ENCODE measurements at regions not wholly inside any gene's neighbourhood (a gene's known extent, or its start where the extent isn't known, plus 50 kb on each side); places are given as distances from the start of the nearest gene placed in this dataset.

DNA sequence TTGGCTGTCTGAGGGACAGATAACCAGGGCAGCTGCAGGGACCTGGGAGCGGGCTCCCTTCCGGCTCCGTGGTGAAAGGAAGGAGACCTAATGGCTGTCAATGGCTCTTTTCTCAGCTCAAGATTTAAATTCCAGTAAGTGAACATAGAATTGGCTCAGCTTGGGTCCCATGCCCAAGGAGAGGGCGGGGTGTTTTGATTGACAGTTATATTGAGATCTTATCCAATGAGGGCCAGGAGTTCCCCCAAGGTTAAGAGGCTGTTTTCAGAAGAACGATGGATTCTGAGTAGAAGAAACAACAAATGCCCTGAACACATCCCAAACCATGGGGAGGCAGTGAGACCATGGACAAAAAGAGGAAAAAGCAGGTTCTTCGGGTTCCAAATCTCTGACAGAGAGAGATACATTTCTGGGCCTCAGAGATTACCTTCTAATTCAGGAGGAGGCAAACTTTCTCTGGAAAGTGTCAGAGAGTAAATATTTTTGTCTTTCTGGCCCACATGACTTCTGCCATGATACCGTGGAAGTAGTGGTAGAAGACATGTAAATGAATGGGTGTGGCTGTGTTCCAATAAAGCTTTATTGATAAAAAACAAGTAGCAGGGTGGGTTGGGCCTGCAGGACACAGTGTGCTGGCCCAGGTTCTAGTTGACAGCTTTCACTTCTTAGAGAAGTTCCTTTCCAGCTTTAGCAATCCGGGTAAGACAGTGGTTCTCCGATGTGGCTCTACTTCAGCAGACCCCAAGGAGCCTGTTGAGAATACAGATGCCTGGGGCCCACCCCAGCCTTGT, 219.6 kb downstream of the RPS24 start:
- FAIRE-seq, result no peak
- DNase-seq (ENCODE audit: insufficient read length, low spot score), result no peak
- TF ChIP-seq, protein P1, sequence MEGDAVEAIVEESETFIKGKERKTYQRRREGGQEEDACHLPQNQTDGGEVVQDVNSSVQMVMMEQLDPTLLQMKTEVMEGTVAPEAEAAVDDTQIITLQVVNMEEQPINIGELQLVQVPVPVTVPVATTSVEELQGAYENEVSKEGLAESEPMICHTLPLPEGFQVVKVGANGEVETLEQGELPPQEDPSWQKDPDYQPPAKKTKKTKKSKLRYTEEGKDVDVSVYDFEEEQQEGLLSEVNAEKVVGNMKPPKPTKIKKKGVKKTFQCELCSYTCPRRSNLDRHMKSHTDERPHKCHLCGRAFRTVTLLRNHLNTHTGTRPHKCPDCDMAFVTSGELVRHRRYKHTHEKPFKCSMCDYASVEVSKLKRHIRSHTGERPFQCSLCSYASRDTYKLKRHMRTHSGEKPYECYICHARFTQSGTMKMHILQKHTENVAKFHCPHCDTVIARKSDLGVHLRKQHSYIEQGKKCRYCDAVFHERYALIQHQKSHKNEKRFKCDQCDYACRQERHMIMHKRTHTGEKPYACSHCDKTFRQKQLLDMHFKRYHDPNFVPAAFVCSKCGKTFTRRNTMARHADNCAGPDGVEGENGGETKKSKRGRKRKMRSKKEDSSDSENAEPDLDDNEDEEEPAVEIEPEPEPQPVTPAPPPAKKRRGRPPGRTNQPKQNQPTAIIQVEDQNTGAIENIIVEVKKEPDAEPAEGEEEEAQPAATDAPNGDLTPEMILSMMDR (IDR thresholded peaks at IDR 0.05; ENCODE audit: insufficient read depth, missing control alignments), result no peak

DNA sequence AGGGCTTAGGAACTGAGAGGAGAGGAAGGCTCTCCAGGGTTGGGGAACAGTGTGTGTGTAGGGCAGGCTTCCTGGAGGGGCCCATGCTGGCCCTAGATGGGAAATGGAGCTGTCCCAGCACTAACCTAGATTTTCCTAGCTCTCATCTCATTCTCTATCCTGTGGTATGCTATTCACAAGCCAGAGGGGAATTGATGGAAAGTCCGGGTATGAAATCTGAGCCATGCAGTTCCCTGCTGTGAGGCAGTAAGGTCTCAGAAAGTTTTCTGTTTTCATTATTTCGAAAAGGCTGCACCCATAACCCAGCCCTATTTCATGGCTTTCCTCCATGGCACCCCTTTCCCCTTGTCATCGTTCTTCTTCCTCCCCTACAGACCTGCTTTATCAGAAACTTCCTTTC, 220.3 kb downstream of the RPS24 start:
- TF ChIP-seq, protein P1 (IDR thresholded peaks at IDR 0.05; ENCODE audit: insufficient read depth, missing control alignments), result no peak
- FAIRE-seq (no peak), DNase-seq (ENCODE audit: insufficient read length, low spot score) (no peak)

DNA sequence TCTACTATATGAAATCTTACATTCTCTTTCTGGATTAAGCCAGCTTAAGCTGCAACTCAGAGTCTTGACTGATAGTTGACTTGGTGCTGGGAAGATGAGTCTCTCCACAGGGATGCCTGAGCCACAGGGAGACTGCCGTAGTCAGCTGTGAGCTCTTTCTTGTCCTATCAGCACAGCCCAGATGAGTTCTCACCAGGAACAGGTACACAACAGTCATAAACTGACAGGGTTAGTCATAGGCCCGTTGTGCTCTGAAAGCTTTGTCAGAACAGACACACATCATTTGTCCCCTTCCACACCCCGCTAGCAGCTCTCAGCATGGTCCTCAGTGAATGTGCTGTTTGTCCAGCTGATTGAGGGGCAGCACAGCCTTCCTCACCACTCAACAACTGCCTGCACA, 221.6 kb downstream of the RPS24 start:
- DNase-seq (ENCODE audit: insufficient read length, low spot score) (no peak), FAIRE-seq (no peak)
- TF ChIP-seq, protein P1 (IDR thresholded peaks at IDR 0.05; ENCODE audit: insufficient read depth, missing control alignments), result no peak

DNA sequence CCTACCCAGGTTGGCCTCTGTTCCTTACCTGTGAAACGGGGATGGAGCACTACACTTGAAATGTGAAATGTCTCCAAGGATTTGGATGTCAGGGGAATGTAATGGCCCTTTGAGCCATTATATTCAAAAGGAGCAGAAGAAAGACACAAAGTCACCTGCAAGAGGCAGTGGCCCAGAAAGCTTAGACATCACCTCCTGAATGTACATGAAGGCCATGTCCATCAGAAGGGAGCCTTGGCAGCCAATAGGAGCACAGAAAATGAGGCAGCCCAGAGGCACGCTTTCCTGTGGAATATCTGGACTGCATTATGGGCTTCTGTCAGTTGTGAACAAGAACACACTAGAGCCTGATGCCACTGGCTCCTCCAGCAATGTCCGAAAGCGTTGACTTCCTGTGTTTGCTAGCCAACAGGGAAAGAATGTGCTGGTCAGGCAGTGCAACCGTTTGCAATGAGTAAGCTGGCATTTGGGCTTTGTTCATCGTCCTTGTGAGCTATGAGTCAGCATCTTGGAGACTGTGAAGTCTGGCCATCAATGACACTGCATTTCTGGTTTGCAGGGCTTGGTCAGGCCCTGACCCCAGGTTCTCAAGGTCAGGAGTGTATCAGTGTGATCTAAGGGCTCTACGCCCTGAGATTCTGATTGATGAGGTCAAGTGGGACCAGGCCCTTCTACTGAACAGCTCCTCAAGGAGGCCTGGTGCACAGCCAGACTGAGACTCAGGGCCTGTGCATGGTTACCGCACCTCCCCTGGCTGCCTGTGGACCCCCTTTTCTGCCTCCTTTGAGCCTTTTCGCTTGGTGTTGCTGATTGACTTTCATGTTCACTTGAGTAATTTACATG, 222.4 kb downstream of the RPS24 start:
- no peak for DNase-seq (ENCODE audit: insufficient read length, low spot score)
- FAIRE-seq, result no peak
- TF ChIP-seq, protein P1 (IDR thresholded peaks at IDR 0.05; ENCODE audit: insufficient read depth, missing control alignments), result no peak

DNA sequence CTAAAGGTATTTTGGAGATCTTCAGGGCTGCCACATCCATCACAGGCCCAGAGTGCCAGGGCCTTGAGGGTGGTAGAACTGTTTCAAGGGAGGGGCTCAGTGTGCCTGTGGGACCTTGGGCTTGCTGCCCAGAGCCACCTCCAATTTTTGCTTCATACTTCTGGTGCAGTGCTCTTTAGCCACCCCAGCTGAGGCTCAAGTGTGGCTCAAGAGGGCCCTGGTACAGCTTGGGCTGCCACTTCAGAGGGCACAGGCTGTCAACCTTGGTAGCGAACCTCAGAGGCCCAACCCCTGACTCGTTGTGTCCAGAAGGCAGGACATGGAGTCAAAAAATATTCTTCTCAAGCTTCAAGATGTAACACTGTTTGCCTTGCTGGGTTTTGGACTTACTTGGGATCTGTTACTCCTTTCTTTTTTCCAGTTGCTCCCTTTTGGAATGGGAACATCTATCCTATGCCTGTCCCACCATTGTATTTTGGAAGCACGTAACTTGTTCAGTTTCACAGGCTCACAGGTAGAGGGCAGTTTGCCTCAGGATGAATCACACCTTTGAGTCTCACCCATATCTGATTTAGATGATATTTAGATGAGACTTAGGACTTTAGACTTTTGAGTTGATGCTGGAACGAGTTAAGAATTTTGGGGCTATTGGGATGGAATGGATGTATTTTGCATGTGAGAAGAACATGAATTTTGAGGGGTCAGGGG, 224.8 kb downstream of the RPS24 start:
- DNase-seq (ENCODE audit: insufficient read length, low spot score) (no peak), FAIRE-seq (no peak)
- TF ChIP-seq, protein P1 (IDR thresholded peaks at IDR 0.05; ENCODE audit: insufficient read depth, missing control alignments), result no peak

DNA sequence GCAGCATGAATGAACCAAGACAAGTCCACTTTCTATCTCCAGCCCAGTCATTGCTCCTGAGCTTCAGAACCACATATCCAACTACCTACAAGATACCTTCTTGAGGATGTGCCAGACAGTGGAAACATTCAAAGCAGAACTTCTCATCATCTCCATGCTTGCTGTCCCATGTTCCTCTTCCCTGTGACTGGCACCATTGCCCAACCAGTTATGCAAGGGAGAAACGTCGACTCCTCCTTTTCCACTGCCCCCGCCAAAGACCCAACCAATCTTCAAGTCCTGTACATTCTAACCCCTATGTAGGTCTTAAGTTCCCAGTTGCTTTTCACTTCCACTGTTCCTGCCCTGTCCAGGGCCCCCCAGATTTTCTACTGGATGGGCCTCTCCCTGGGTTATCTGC, 225.7 kb downstream of the RPS24 start:
- FAIRE-seq, result no peak
- TF ChIP-seq, protein P1 (IDR thresholded peaks at IDR 0.05; ENCODE audit: insufficient read depth, missing control alignments), result no peak
- DNase-seq (ENCODE audit: insufficient read length, low spot score), result no peak

All from D721Med (cell line).